ENCODE measurements at regions not wholly inside any gene's neighbourhood (a gene's known extent, or its start where the extent isn't known, plus 50 kb on each side); places are given as distances from the start of the nearest gene placed in this dataset.

DNA sequence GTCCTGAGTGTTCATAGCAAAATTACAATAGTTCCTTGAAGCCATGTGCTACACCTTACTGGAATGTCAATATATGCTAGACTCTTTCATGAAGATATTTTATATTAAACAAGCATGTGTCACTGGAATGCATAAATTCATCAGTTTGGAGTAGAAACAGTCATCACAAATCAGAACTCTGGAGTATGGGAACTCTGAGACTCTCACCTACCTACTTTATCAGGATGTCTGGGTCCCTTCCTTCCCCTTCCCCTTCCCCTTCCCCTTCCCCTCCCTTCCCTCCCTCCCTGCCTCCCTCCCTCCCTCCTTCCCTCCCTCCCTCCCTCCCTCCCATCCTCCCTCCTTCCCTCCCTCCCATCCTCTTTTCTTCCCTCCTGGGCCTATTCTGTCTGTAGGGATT is 144.7 kb upstream of the PEX5L start:
- no peak overlapping the region for H3K4me3 ChIP-seq (ENCODE audit: low read length)
- TF ChIP-seq, protein P1, sequence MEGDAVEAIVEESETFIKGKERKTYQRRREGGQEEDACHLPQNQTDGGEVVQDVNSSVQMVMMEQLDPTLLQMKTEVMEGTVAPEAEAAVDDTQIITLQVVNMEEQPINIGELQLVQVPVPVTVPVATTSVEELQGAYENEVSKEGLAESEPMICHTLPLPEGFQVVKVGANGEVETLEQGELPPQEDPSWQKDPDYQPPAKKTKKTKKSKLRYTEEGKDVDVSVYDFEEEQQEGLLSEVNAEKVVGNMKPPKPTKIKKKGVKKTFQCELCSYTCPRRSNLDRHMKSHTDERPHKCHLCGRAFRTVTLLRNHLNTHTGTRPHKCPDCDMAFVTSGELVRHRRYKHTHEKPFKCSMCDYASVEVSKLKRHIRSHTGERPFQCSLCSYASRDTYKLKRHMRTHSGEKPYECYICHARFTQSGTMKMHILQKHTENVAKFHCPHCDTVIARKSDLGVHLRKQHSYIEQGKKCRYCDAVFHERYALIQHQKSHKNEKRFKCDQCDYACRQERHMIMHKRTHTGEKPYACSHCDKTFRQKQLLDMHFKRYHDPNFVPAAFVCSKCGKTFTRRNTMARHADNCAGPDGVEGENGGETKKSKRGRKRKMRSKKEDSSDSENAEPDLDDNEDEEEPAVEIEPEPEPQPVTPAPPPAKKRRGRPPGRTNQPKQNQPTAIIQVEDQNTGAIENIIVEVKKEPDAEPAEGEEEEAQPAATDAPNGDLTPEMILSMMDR (conservative IDR thresholded peaks at IDR 0.05; ENCODE audit: low read depth, low read length): no peak
- DNase-seq (ENCODE audit: low read depth): no peak

DNA sequence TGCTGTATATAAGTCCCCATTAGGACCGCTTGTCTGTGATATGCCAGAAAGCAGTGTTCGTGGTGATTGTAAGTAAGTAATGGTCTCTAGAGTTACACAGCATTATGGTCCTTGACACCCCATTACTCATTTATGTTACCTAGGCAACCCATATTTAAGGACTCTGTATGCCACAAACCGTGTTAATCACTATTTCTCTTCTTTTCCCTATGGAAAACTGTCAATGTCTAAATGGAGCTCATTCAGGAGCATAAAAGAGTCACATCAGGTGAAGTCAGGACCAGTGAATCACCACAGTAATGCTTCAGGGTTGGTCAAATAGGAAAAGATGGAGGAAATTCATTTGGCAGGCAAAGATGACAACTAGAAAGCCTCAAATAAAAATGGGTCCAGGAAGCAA is 146.6 kb upstream of the PEX5L start:
- no peak overlapping the region for H3K4me3 ChIP-seq (ENCODE audit: low read length)
- TF ChIP-seq, protein P1 (conservative IDR thresholded peaks at IDR 0.05; ENCODE audit: low read depth, low read length): no peak
- DNase-seq (ENCODE audit: low read depth): no peak

DNA sequence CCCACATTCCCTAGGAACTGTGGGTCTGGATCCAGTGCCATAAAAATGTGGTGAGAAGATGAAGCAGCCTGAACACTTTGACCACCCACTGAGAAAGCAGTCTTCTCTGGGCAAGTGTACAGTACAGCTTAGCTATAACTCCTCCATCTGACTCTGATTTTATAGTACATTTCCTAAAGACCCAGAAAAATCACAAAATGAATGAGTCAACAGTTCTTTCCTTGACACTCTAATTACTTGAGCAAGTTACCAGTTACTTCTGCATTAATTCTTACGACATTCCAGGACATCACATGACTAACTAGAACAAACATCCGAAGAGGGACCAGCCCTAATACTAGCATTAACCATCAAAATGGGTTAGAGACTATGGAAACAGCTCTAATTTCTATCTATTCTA is 148.1 kb upstream of the PEX5L start:
- TF ChIP-seq, protein P1 (conservative IDR thresholded peaks at IDR 0.05; ENCODE audit: low read depth, low read length): no peak
- no peak for DNase-seq (ENCODE audit: low read depth)
- H3K4me3 ChIP-seq (ENCODE audit: low read length): no peak overlapping the region

DNA sequence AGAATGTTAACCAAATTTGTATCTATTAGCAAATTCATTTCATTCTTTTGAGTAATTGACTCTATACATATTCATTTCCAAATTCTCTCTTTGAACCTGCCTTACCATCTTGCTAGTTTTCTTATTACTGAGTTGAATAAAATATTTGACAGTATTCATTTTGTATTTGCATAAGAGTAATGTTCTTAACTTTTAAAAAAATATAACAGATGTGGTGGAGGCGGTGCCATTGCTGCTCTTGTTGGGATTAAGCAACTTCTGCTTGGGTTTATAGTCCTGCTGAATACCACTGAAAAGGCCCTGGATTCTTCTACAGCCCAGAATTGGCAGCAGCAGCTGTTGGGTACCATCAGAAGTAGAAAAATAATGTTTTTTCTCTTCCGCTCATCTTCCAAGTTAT is 148.9 kb upstream of the PEX5L start:
- no peak for DNase-seq (ENCODE audit: low read depth)
- TF ChIP-seq, protein P1 (conservative IDR thresholded peaks at IDR 0.05; ENCODE audit: low read depth, low read length): no peak
- H3K4me3 ChIP-seq (ENCODE audit: low read length): no peak overlapping the region

DNA sequence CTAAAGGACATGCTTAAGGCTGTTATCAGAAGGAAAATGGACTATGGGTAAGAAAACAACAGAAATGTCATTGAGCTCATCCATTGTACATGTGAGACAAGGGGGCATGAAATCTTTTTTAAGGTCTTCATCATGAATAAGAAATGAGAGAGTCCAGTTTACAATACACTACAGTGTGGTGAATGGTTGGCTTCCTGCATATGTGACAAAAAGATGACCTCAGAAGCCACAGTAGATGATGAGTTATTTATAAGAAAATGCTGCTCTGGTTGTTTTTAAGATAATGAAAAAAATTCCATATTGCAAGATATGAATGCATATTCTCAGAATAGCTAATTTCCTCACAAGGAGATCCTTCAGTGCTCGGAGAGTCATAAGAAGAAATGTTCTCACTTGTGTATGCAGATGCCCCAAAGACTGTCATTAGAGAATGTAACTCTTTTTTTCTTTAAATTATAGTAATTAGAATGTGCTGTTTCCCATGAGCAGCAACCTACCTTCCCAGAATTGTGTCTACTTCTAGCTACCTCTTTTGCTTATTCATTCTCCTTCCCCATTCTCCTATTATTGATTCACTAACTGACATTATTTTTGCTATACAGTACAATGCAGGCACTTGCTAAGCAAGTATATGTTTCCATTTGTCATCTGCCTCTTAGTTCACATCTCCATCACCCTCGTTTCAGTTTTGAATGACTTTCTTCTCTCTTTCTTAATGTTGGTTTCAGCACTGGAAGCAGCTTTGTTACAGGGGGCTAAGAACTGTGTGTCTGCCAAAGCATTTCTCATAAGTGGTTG is 152.0 kb upstream of the PEX5L start:
- TF ChIP-seq, protein P1 (conservative IDR thresholded peaks at IDR 0.05; ENCODE audit: low read depth, low read length): no peak
- no peak for DNase-seq (ENCODE audit: low read depth)

GRCh38 chr3:180189310-180189648 is 152.5 kb upstream of the PEX5L start:
- TF ChIP-seq, protein P1 (conservative IDR thresholded peaks at IDR 0.05; ENCODE audit: low read depth, low read length): no peak
- H3K4me3 ChIP-seq (ENCODE audit: low read length): no peak overlapping the region
- no peak for DNase-seq (ENCODE audit: low read depth)

More for the DNA sequence above, 152.0 kb upstream of the PEX5L start:
- no peak overlapping the region for H3K4me3 ChIP-seq (ENCODE audit: low read length)

- no peak for DNase-seq (ENCODE audit: low read depth)
- TF ChIP-seq, protein P1 (conservative IDR thresholded peaks at IDR 0.05; ENCODE audit: low read depth, low read length): no peak
- no peak overlapping the region for H3K4me3 ChIP-seq (ENCODE audit: low read length)
Measured at GRCh38 chr3:180196658-180197057, 159.9 kb upstream of the PEX5L start.

Measured in retinal pigment epithelial cell (primary cell).